Keratinocyte (primary cell): ENCODE measurements at regions not wholly inside any gene's neighbourhood (a gene's known extent, or its start where the extent isn't known, plus 50 kb on each side); places are given as distances from the start of the nearest gene placed in this dataset.

ENCODE experiments used
- EZH2 ChIP-seq: IDR thresholded peaks from one replicate; pipeline ENCODE4 v1.6.1; 2012; ENCODE audit warnings: inconsistent platforms, mild to moderate bottlenecking, low read length, moderate library complexity
- TF ChIP-seq, protein P1 (sequence below), 3 experiments: IDR thresholded peaks in 1 of 3; conservative IDR thresholded peaks in 1 of 3; optimal IDR thresholded peaks in 1 of 3; 2 replicates in 2 of 3; 3 replicates in 1 of 3; pipeline versions ENCODE3 to v1.5.1; 2011; ENCODE audit warnings: low read length in 3 of 3, mild to moderate bottlenecking in 3 of 3, moderate library complexity in 2 of 3, control low read depth in 1 of 3, inconsistent platforms in 1 of 3; ENCODE audit not compliant: insufficient read depth in 2 of 3; ENCODE audit errors: extremely low read depth in 1 of 3

DNA sequence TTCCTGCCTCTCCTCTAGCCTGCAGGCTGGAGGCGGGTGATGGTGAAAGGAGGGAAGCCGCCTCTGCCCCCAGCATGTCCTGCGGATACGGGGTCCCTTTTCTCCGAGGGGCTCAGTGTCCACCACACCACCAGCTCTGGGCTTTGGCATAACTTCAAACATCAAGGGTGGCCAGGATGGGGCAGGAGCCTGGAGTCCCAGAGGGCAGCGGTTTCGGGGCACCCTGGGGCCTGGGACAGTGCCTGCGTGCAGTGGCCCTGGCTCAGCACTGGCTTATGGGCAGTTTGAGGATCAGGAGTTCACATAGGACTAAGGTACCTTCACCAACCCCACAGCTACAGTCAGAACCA is 85.5 kb upstream of the GPC1 start:
- TF ChIP-seq, protein P1, sequence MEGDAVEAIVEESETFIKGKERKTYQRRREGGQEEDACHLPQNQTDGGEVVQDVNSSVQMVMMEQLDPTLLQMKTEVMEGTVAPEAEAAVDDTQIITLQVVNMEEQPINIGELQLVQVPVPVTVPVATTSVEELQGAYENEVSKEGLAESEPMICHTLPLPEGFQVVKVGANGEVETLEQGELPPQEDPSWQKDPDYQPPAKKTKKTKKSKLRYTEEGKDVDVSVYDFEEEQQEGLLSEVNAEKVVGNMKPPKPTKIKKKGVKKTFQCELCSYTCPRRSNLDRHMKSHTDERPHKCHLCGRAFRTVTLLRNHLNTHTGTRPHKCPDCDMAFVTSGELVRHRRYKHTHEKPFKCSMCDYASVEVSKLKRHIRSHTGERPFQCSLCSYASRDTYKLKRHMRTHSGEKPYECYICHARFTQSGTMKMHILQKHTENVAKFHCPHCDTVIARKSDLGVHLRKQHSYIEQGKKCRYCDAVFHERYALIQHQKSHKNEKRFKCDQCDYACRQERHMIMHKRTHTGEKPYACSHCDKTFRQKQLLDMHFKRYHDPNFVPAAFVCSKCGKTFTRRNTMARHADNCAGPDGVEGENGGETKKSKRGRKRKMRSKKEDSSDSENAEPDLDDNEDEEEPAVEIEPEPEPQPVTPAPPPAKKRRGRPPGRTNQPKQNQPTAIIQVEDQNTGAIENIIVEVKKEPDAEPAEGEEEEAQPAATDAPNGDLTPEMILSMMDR (optimal IDR thresholded peaks at IDR 0.05 in 1 of 3, IDR thresholded peaks at IDR 0.05 in 1 of 3, conservative IDR thresholded peaks at IDR 0.05 in 1 of 3; ENCODE audit: extremely low read depth in 1 of 3, insufficient read depth in 2 of 3, low read length in 3 of 3): no peak
- no peak for TF ChIP-seq EZH2
